Stomach (tissue), 4 donors: ENCODE measurements at regions not wholly inside any gene's neighbourhood (a gene's known extent, or its start where the extent isn't known, plus 50 kb on each side); places are given as distances from the start of the nearest gene placed in this dataset.

Experiments
- EP300 ChIP-seq: sonication (generic); formaldehyde crosslinking; IDR thresholded peaks from one replicate; pipeline ENCODE4 v1.6.1; 2017; ENCODE audit warnings: antibody characterized with exemption
- POLR2A ChIP-seq, 4 donors: fragments of 450-650 bp; IDR thresholded peaks; one replicate each; pipeline ENCODE4 v1.6.1; 2016; ENCODE audit warnings: antibody characterized with exemption in 4 of 4, control low read depth in 2 of 4, mild to moderate bottlenecking in 1 of 4, moderate library complexity in 1 of 4
- POLR2AphosphoS5 ChIP-seq, 3 donors: sonication (generic); formaldehyde crosslinking; IDR thresholded peaks; one replicate each; pipeline ENCODE4 v1.6.1; 2016; ENCODE audit warnings: antibody characterized with exemption in 3 of 3
- TF ChIP-seq, protein P1 (sequence below), 7 experiments: fragments of 450-650 bp in 4 of 7; fragments of 200-600 bp in 3 of 7; sonication (generic) in 3 of 7; IDR thresholded peaks; one replicate each; pipeline ENCODE4 v1.5.1; 2016 to 2019; ENCODE audit warnings: antibody characterized with exemption in 7 of 7, control low read depth in 2 of 7, mild to moderate bottlenecking in 1 of 7

DNA sequence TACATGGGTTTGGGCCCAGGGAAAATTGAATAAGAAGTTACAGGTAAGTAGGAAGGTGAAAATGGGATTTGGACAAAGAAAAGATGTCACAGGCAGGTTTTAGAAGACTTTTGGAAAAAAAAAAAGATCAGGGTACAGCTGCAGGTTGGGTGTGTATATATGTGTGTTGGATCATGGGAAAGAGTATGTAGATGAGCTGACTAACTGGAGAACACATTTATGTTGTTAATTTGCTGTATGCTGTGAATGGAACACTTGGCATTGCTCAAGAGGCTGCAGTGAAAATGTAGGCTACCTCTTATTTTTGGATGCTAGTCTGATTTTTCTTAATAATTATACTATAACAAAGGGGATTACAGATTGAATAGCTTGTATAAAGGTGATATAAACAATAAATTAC lies 577.7 kb upstream of the USP24 start:
- TF ChIP-seq, protein P1, sequence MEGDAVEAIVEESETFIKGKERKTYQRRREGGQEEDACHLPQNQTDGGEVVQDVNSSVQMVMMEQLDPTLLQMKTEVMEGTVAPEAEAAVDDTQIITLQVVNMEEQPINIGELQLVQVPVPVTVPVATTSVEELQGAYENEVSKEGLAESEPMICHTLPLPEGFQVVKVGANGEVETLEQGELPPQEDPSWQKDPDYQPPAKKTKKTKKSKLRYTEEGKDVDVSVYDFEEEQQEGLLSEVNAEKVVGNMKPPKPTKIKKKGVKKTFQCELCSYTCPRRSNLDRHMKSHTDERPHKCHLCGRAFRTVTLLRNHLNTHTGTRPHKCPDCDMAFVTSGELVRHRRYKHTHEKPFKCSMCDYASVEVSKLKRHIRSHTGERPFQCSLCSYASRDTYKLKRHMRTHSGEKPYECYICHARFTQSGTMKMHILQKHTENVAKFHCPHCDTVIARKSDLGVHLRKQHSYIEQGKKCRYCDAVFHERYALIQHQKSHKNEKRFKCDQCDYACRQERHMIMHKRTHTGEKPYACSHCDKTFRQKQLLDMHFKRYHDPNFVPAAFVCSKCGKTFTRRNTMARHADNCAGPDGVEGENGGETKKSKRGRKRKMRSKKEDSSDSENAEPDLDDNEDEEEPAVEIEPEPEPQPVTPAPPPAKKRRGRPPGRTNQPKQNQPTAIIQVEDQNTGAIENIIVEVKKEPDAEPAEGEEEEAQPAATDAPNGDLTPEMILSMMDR (IDR thresholded peaks at IDR 0.05): no peak
- no peak for TF ChIP-seq POLR2AphosphoS5 (IDR thresholded peaks at IDR 0.05)
- no peak for TF ChIP-seq POLR2A (IDR thresholded peaks at IDR 0.05)
- TF ChIP-seq EP300: no peak
